ENCODE measurements at regions not wholly inside any gene's neighbourhood (a gene's known extent, or its start where the extent isn't known, plus 50 kb on each side); places are given as distances from the start of the nearest gene placed in this dataset.

- TF ChIP-seq ZNF462 (CRISPR knock-in tag; IDR thresholded peaks at IDR 0.05): peak; percentile 39; the same call in 1 of the 2 replicates
Measured at GRCh38 chr3:156605686-156606605, 51.0 kb upstream of the SSR3 start (continued).

- ATAC-seq (no peak), DNase-seq (ENCODE audit: low spot score) (no peak)
- Mint-ChIP-seq H3K9me3 (no peaks in the 10 kb centered on the region), H3K36me3 (ENCODE audit: low read depth) (no peaks in the 10 kb centered on the region), H3K4me3 (no peak overlapping the region), H3K4me1 (peaks cover 16% of the 10 kb centered on the region), H3K27ac (no peak overlapping the region), H3K27me3 (ENCODE audit: insufficient read depth, low read depth, poor library complexity) (peaks cover 8% of the 10 kb centered on the region)
- Histone ChIP-seq H4K20me1 (replicated peaks; ENCODE audit: insufficient read depth) (no peaks in the 10 kb centered on the region), H3K27me3 (ENCODE audit: insufficient read depth) (peaks cover 14% of the 10 kb centered on the region), H3K9me2 (ENCODE audit: insufficient read depth) (no peaks in the 10 kb centered on the region), H3K36me3 (ENCODE audit: insufficient read depth) (no peaks in the 10 kb centered on the region), H2AFZ (no peak overlapping the region), H3F3A (replicated peaks; ENCODE audit: low read depth) (no peaks in the 10 kb centered on the region), H3K4me3 (no peak overlapping the region), H3K4me2 (no peak overlapping the region), H3K4me1 (ENCODE audit: insufficient read depth) (peaks cover 10% of the 10 kb centered on the region), H3K79me2 (replicated peaks; ENCODE audit: insufficient read depth) (no peaks in the 10 kb centered on the region), H3K27ac (ENCODE audit: low read depth) (no peak overlapping the region)
- no peak for TF ChIP-seq JUNB (IDR thresholded peaks at IDR 0.05; ENCODE audit: unreplicated experiment)
- TF ChIP-seq ZNF331 (CRISPR knock-in tag; IDR thresholded peaks at IDR 0.05; ENCODE audit: low read depth): no peak
- no peak for TF ChIP-seq ZNF462 (CRISPR knock-in tag; IDR thresholded peaks at IDR 0.05)
- no peak for TF ChIP-seq ZNF114 (CRISPR knock-in tag; IDR thresholded peaks at IDR 0.05)
- no peak for TF ChIP-seq CREB1 (CRISPR knock-in tag; IDR thresholded peaks at IDR 0.05; ENCODE audit: low read depth)
Measured at GRCh38 chr3:156604642-156605144, 49.8 kb upstream of the SSR3 start.

Measured in GM23338 (cell line).